Glomerular endothelial cell (primary cell): ENCODE measurements at regions not wholly inside any gene's neighbourhood (a gene's known extent, or its start where the extent isn't known, plus 50 kb on each side); places are given as distances from the start of the nearest gene placed in this dataset.
"Not testable (repeated sequence)": the region's sequence is repeated elsewhere in the genome, so short reads cannot be mapped to it uniquely, and the experiment has no call there.

Experiments
- DNase-seq: peaks from one replicate; pipeline ENCODE4 v3.0.0-alpha.2; 2011; ENCODE audit warnings: low read depth, low spot score; ENCODE audit errors: extremely low read depth

DNA sequence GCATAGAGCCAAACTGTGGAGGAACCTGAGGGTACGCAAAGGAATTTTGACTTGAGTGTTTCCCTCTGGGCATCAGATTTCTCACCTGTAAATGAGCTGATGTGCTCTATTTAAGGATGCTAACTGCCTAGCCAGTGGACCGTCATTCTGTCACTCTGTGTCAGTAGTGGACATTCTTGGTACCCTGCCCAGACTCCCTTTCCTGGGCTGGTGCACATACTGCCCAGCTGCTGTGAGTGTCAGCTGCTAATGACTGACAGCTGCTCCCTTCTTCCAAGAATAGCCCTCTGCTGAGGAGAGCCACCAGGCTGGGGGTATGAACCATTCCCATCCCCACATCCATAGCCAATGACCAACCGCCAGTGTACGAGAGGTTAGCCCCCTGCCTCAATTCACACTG lies 193.1 kb upstream of the DAB1 start:
- DNase-seq = no peak

DNA sequence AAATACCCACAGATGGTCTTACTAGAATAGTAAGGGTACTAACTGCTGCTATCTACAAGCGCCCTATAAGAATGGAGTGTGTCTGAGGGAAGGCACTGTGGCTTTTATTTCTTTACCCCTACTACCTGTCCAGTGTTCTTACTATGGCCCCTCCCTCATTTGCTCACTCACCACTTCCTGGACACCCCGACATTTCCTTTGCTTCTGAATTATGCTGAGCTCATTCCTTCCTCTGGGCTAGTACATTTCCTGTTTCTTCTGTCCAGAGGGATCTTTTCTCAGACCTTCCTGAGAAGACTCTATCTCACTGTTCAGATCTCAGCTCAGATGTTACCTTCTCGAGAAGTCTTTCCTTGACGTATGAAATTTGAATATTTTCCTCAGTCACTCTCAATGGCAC lies 192.1 kb upstream of the DAB1 start:
- no peak for DNase-seq

DNA sequence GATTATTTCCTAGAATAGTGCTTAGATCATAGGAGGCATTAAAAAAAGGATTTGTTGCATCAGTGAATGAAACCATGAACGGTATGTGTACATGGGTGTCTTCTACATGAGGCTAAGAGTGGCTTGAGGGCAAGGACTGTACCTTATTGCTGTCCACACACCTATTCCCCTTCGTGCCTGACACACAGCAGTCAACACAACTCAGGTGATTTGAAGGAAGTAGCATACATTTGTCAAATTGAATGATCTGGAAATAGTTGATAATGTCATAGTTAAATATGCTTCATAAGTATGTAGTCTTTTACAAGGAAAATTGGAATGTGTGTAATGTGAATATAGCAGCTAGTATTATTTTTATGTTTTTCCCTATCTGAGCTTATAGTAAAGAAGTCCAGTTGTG lies 189.0 kb upstream of the DAB1 start:
- no peak for DNase-seq

DNA sequence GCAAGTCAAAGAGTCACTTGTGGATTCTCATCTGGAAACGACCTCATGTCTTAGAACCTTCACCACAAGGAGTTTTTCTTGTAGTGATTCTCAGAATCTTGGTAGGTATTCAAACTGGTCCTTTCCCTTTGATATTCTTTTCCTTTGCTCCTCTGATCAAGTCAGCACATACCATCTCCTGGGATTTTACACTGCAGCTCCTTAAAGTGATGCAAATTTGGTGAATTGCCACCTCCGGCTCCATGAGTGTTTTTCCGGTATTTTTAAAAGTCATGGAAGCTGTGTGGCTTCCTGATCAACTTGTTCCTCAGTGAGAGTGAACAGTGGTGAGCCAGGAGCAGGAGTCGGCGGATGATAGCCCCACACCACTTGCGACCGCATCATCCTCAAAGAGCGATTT lies 182.1 kb upstream of the DAB1 start:
- DNase-seq = no peak

DNA sequence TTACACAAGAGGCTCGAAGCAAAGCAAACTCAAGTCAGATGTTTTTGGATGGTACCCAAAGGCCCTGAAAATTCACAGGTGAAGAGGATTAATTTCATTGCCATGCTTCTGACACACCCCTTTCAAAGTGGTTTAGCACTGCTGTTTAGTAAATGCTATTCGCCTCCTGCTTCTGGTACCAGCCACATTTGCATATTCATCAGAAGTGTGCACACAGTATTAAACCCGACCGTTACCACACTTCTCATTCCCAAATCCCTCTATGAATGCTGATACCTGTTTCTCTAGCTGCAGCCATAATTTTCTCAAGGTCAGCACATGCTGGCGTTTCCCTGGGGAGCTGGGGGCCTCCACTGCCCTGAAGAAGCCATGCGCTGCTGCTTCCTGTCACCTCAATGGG lies 179.8 kb upstream of the DAB1 start:
- no peak for DNase-seq

DNA sequence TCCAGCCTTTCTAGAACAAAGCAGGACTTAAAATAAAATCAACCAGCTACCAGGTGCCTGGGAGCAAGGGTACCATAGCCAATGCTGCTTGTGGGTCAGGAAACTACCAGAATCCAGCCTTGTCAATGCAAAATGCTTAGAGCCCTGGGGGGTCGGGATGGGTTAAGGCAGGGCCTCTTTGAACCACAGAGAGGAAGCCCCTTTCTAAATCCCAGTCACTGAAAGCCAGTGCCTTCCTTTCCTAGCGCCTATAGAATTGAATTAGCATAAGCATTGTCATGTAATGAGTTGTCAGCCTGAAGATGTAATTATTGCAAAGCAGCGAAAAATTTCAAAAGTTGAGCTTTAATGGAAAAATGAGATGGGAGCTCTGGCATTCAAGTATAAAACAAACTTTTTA lies 176.6 kb upstream of the DAB1 start:
- DNase-seq = no peak

DNA sequence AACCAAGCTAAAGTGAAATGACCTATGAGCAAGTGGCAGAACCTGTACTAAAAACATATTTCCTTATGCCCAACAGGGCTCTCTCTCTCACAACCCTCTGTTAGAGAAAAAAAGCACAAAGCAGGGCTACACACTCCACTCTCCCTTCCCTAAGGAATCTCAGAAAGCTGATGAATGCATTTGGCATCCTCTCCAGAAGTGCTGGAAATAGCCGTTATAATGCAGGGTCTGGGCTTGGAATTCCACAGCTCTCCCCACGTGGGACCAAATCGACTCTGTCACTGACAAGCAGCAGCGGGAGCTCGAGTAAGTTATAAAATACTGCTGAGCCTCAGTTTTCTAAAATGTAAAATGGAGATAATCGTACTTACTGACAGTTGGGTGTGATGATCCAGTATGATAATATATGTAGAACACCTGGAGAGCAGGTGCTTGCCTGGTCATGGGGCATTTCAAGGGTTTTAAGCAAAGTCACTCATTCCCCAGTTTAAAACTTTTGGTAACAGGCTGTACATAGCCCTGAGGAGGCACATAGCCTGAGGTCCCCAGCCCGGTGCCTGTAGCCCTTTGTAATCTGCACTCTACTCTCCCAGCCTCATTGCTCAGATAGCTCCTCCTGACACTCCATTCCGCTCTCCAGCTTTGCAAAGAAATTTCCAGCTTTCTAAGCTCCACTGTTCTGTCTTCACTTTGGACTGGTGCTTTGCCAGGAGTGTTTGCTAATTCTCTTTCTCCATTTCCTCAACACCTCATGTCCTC lies 175.6 kb upstream of the DAB1 start:
- DNase-seq = no peak

DNA sequence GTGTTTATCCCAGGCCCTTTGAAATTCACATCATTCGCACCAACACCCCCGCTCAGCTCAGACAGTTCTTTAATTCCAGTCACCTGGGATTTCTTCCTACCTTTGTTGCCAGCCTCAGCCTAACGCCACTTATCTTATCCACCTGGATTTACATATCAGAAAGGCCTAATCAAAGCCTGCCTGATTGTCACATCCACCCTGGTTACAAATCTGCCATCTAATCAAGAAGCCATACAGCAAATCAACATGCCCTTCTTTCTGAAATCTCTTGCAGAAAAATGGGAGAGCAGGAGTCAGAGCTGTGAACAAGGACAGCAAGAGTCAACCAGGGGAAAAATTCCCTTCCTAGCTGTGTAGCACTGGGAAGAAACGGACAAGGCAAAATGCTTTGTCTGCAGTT lies 173.2 kb upstream of the DAB1 start:
- no peak for DNase-seq

DNA sequence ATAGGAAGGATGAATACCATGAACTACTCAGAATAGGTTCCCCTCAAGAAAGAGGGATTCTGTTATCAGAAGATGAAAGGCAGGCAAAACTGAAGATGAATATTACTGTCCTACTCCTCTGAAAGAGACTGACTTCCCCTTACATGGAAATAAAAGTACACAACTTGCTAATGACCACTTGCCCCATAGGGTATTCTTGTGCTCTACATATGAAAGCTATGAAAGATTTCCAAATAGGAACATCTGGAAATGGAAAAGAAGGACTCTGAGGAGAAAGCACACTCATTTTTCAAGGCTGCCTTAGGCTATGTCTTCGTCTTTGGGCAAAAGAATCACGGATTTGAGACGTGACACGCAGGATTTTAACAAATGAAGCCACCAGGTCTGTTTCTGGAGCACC lies 170.1 kb upstream of the DAB1 start:
- no peak for DNase-seq

DNA sequence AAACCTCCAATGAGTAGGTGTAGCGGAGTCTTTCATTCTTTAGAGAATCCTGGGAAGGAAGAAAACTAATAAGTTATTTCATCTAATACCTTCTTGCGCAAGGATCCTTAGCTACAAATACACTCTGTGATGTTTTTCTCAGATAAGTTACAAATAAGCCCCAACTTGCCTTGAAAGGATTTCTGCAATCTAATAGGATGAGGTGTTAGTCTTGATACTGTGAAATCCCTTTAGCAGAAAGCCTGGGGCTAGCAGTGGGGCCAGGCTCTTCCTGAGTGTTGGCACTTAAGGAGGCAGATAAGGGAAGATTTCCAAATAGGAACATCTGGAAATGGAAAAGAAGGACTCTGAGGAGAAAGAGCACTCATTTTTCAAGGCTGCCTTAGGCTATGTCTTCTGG lies 168.0 kb upstream of the DAB1 start:
- DNase-seq = no peak

DNA sequence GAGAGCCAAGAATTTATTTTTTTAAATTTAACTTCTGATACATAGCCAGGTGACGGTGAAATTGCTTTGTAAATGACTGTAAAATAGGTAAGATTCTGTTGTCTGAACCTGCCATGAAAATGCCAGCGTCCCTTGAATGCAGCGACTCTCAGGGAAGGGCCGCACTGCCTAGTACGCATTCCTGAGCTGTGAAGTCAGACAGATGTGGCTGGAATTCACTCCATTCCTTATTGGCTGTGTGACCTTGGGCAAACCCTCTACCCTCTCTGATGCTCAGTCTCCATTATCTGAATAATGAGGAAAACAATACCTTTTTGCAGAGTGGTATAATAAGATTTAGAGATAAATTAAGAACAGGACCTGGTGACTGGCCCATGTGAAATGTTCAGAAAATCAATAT lies 167.1 kb upstream of the DAB1 start:
- no peak for DNase-seq

DNA sequence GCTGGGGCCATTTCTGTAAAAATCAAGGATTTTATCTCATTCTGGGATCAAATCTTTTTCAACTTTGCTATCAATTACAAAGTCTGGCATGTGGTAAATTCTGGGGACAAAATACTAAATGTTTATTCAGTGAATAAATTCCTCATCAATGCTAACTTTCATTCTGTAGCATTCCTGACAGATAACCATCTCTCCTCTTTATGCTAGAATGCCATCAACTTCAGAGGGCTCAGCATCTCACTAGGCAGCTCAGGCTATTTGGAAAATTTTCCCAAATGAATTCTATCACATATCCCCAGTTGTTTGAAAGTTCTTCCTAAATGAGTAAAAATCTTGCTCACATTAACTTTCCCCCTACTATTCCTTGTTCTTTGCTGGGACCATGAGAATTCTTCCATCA lies 163.0 kb upstream of the DAB1 start:
- DNase-seq = no peak

DNA sequence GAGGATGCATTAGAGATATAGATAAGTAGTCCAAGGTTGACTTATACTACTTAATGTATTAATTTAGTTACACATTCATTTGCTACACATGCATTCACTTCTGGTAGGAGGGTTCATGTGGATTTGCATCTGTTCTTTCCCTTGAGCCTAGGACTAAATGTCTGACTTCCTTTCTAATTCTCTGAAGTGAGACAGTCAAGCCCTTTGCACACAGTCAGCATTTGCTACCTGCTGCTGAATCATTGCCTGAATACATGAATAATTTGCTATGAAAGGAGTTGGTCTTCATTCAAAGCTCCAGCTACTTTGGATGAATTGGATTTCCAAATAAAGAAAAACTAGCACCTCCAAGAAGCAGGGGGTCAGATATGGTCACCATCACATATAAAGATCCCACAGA lies 154.8 kb upstream of the DAB1 start:
- DNase-seq = no peak

DNA sequence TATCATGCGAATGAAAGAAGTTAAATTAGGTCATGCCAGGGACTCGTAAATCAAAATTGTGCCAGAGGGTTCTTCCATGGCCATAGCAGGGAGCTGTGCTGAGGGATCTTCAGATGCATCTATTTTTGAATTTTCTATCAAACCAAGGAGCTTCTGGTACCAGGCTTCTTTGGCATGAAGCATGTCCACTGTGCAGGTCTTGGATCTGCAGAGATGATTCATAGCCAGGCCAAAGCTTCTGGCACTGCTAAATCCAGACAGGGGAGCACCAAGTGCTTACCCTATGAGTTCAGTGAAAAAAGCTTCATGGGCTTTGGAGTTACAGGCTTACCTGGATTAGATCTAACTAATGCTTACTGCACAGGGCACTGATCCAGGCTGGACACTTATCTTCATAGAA lies 154.2 kb upstream of the DAB1 start:
- no peak for DNase-seq

DNA sequence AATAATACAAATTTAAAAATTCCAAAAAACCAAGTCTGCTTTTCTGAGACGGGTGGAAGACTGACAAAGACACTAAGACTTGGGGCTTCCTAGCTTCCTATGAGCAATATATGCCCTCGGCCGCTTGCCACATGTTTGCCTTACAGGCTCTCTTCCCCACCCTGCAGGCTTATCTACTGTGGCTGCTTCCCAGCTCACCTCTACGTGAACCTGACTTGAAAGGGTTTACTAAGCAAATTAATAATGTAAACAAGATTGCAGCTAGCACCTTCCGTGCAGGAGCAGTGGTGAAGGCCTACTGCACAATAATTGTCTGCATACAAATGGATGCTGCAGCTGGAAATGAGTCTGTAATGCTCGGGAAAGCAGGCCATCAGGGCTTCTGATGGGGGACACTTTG lies 152.9 kb upstream of the DAB1 start:
- no peak for DNase-seq

DNA sequence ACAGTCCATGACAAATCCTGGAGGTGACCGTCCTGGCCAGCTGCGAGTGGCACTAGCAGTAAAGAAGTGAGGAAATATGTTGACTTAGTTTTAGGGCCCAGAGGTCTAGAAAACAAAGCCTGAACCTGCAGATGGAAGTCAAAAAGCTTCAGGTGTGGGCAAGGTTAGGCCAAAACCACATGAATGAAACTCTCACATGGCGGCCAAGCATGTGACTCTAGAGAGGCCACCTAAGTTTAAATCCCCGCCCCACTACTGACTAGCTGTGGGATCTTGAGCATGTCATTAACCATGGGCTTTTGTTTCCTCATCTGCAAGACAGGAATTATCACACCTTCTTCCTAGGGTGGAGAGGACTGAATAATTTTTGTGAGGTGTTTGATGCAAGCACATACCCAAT lies 148.2 kb upstream of the DAB1 start:
- DNase-seq = no peak

DNA sequence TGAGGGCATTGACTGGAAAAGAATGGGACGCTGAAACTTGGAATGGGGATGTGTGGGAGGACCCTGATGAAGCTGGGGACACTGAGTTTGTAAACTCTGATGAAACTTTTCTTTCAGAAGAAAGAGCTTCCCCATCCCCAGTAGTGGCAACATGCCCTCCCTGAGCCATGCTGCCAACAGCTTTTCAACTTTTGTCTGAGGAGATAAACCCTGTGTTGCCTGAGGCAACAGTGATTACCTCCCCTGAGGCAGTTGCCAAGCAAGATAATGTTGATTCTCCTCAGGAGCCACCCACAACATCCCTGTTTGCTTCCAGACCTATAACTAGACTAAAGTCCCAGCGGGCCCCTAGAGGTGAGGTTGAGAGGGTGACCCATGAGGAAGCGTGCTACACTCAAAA lies 134.2 kb upstream of the DAB1 start:
- DNase-seq = not testable (repeated sequence)

DNA sequence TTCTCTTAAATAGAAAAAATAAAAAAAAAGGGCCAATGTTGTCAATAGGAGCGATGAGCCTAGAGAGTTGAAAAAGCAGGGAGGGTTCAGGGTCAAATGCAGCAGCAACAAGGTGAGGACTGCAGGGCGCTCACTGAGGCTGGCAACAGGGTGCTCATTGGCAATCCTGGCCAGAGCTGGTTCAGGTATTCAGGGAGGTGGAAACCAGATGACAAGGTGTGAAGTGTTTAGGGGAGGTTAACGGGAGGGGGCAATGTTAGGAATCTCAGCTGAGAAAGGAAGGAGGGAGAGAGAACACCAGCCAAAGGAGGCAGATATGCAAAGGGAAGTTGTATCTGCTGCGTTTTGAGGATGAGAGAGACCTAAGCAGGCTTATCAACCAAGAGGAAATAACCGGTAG lies 129.8 kb upstream of the DAB1 start:
- no peak for DNase-seq

DNA sequence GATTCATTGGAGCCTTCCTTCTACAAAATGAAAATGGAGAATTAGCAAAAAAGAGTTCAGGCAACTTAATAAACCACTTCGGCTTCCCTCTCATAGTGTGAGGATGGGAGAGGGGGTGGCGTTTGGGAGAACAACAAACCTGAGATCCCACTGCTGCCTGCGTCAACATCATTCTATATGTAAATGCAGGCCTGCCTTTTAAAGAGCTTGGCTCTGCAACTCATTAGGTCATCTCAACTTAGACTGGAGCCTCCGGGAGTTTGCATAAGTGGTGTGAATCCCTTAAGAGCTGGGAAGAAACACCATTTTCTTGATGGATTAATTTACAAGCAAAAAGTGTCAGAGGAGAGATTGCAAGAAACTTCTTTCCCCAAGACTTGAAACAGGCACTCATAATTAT lies 127.6 kb upstream of the DAB1 start:
- no peak for DNase-seq

DNA sequence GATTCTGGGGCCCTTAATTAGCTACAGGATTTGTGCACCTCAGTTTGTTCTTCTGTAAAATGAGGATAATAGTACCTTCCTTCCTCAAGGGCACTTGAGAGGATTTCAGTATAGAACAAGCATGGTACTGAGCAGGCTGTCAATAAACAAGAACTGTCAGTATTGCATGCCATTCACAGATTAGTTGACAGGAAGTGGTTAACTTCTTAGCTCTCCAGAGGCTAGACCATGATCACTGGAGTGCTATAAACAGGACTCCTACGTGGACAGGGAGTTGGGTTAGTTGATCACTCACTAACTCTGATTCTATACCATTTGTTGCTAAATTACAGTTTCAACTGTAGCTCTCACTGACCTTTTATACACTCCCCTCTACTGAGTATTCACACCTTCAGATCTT lies 126.2 kb upstream of the DAB1 start:
- DNase-seq = no peak

DNA sequence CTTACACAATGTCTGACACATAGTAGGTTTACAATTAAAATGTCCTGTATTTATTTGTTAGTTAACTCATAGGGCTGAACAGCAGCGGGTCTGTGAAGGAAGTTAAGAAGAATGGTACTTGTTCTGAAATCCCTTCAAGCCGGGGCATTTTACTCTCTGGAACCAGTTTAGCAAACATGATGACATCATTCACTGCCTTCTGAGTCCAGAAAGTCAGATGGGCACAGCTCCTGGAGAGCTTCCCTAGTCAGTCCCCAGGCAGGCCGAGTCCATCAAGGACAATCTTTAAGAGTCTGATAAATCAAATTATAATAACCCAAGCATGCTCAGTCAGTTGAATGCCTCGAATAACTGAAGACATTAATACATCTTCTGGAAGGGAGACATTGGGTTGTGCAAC lies 125.4 kb upstream of the DAB1 start:
- DNase-seq = no peak

DNA sequence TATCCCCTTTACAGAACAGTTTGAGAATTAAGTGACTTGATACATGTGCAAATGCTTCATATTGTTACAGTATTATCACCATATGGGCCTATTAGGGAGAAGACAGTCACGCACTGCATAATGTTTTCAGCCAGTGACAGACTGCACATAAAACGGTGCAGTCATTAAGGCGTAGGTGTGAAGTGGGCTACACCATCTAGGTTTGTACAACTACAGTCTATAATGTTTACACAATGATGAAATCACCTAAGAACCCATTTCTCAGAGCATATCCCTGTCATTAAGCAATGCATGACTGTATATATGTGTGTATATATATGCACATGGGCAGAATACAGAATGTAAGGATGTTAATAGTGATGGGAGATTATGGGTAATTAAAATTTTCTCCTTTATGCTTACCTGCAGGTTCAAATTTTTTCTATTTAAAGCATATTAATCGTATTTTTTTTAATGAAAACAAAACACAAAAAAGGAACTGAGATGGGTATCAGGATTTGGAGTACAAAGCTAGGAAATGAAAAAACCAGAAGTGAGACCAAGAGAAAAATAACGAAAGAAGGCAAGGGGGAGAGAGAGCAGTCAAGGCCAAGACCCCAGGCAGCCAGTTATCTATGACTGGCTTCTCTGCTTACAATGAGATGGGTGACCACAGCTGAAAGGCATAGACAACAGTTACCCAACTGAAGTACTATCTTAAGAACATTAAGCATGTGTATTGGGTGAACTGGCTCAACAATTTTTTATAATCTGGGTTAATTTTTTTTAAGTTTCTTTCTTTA lies 122.9 kb upstream of the DAB1 start:
- no peak for DNase-seq

DNA sequence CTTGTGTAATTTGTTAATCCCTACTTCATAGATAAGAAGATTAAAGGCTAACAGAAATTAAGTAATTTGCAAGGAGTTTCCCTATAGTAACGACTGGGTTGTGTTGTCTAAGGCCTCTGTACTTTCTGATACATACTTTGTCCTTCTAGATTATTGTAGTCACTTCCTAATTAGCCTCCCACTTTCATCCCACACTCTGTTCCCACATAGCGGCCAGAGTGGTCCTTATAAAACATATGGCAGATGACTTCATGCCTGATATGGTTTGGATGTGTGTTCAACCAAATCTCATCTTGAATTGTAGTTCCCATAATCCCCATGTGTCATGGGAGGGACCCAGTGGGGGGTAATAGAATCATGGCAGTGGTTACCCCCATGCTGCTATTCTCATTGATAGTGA lies 120.5 kb upstream of the DAB1 start:
- no peak for DNase-seq
